Activated T-cell treated with anti-CD3 and anti-CD28 coated beads, Interleukin-2, amount 50 U/mL, for 1 hour (primary cell): ENCODE measurements at regions not wholly inside any gene's neighbourhood (a gene's known extent, or its start where the extent isn't known, plus 50 kb on each side); places are given as distances from the start of the nearest gene placed in this dataset.
"Not testable (repeated sequence)": the region's sequence is repeated elsewhere in the genome, so short reads cannot be mapped to it uniquely, and the experiment has no call there.

ENCODE experiments used
- DNase-seq: peaks from one replicate; pipeline ENCODE4 v3.0.0-alpha.2; 2020

DNA sequence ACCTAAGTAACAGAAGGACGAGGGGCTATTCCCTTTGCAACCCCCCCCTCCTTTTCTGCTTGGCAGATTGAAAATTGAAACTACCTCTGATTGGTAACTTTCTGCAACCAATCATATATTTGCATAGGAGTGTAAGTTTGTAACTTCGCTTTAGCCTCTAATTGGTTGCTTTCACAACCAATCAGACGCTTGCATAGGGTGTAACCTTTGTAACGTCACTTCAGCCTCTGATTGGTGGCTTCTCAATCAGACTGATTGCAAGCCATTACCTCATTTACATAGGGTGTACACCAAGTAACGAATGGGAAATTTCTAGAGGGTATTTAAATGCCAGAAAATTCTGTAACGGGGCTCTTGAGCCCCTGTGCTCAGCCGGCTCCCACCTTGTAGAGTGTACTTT is 131.9 kb upstream of the FOXD4L5 start:
- DNase-seq = not testable (repeated sequence)

DNA sequence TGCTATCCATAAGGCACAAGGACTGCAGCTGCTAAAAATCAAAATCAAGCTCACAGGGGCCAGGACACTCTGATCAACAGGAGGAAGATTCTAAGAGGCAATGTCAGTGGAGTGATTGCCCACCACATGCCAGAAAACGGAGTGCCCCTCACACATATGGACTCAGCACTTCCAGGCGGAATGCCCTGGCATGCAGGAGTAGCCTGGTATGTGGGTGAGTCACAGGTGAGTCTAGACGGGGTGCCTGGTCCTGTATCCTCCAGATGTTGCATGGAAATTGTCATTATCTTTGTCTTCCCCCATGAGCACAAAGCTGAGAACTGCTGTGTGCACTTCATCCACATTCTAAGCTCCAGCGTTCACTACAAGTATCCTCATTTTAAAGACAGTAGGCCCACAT is 129.2 kb upstream of the FOXD4L5 start:
- DNase-seq = not testable (repeated sequence)

- not testable (repeated sequence) for DNase-seq
Observed at GRCh38 chr9:65413371-65413770, 128.4 kb upstream of the FOXD4L5 start.

DNA sequence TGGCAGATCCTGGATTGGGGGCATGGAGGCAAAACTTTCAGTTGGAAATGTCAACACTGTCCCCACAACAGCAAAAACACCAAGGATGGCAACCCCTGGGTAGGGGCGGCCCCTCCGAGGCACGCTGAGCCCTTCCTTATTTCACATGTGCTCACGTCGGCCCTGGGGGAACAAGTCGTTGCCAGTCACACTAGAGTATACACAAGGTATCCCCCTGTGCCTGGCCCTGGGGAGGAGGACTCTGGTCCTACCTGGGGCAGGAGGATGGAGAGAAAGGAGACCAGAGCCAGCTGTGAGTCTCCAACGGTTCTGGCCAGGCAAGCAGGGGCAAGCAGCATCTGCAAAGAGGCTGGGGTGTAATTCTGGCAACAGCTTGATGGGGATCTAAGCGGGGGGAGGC is 126.9 kb upstream of the FOXD4L5 start:
- DNase-seq = no peak

GRCh38 chr9:65411336-65411735 is 126.3 kb upstream of the FOXD4L5 start:
- DNase-seq = no peak

- DNase-seq = no peak
Observed at GRCh38 chr9:65410926-65411325, 125.9 kb upstream of the FOXD4L5 start.

DNA sequence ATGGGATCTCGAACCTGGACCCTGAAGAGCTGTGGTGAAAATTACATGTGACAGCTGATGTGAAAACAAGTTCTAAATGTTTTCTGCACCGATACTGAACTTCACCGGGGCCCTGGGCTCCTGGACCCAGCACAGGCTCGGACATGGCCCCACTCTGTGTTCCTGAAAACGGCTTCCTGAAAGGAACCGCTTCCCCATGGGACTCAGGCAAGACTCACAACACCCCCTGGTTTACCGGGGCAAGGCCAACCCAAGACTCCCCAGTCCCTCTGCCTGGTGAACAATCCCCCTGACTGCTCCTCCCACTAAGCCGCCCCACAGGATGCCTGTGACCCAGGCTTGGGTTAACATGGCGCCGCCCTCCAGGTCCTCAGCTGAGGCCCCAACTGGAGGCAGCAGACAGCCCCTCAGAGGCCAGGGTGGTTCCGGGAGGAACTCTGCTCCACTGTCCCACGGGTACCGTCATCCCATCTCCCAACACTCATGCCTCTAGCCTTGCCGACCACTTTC is 124.5 kb upstream of the FOXD4L5 start:
- DNase-seq = no peak

GRCh38 chr9:65408806-65409205 is 123.8 kb upstream of the FOXD4L5 start:
- DNase-seq = not testable (repeated sequence)

- DNase-seq = not testable (repeated sequence)
Observed at GRCh38 chr9:65406625-65407024, 121.6 kb upstream of the FOXD4L5 start.

- DNase-seq = not testable (repeated sequence)
Observed at GRCh38 chr9:65405766-65406165, 120.8 kb upstream of the FOXD4L5 start.

GRCh38 chr9:65405253-65405652 is 120.2 kb upstream of the FOXD4L5 start:
- DNase-seq = no peak

DNA sequence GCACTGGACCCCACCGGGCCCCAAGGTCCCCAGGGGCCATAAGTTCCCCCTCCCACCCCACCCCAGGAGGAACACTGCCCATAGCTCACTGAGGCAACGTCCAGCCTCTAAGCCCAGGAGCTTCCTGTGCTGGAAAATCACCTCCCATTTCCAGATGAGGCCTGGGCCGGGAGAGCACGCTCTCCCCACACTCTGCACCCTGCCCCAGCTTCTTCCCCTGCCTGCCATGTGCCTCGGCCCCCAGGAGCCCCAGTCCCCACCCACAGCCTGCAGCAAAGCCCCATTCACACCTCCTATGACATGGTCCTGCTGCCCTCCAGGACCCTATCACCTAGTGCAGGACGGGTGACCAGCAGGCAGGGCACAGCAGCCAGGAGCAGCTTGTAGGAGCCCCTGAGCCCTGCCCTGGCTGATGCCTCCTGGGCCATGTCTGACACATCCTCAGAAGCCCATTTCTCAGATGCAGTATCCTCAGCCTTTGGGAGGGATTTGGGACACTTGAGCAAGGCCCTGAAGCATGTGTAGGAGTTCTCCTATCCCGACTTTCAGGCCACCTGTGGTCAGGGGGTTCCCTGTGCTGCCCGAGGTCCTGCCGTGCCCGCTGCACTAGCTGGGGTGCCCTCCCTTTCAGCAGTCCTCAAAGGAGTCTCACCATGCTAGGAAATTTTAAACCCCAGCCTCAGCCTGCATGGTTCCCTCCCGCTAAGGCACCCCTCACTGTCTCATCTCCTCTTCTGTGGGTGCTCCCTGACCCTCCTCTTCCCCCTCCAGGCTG is 119.4 kb upstream of the FOXD4L5 start:
- DNase-seq = no peak

- no peak for DNase-seq
Observed at GRCh38 chr9:65403721-65404120, 118.7 kb upstream of the FOXD4L5 start.

DNA sequence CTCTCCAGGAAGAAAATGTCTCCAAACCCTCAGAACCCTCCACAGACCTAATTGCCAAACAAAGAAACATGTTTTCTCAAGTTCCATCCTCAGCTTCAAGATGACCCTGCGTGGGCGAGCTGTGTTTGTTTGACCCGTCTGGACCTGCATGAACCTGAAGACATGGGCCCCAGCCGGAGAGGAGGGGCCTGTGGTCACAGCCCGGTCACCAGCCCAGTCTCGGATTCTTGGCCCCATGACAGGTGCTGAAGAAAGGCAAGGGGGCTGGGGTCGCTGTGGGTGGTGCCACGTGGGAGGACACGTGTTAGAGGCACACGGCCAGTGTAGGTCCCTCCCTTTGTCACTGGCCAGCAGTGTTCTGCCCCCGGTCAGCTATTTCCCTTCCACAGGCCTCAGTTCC is 118.1 kb upstream of the FOXD4L5 start:
- DNase-seq = not testable (repeated sequence)

GRCh38 chr9:65402206-65402870 is 117.3 kb upstream of the FOXD4L5 start:
- not testable (repeated sequence) for DNase-seq

DNA sequence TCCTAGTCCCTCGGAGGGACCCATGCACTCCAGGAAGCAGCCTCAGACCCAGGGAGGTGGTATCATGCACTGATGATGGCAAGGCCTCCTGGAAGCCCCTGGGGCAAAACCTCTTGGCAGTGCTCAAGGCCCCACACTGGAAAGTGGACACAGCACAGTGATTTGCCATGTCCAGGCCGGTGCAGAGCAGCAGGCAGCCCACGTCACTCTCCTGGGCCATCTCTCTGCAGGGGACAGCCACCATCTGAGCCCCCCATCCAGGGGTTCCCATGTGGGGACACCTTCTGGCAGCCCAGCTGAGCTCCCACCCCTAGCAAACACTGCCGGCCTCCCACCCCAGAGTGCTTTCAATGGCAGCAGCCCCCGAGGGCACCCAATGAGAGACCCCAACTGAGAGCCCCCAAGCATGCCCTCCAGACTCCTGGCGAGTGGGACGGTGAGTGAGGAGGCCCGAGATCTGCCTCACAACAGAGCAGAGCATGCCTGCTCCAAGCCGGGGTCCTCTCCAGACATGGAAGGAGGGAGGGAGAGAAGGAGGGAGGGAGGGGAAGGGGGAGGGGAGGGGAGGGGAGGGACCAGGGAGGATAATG is 116.5 kb upstream of the FOXD4L5 start:
- DNase-seq = not testable (repeated sequence)

- no peak for DNase-seq
Observed at GRCh38 chr9:65400886-65401285, 115.9 kb upstream of the FOXD4L5 start.

DNA sequence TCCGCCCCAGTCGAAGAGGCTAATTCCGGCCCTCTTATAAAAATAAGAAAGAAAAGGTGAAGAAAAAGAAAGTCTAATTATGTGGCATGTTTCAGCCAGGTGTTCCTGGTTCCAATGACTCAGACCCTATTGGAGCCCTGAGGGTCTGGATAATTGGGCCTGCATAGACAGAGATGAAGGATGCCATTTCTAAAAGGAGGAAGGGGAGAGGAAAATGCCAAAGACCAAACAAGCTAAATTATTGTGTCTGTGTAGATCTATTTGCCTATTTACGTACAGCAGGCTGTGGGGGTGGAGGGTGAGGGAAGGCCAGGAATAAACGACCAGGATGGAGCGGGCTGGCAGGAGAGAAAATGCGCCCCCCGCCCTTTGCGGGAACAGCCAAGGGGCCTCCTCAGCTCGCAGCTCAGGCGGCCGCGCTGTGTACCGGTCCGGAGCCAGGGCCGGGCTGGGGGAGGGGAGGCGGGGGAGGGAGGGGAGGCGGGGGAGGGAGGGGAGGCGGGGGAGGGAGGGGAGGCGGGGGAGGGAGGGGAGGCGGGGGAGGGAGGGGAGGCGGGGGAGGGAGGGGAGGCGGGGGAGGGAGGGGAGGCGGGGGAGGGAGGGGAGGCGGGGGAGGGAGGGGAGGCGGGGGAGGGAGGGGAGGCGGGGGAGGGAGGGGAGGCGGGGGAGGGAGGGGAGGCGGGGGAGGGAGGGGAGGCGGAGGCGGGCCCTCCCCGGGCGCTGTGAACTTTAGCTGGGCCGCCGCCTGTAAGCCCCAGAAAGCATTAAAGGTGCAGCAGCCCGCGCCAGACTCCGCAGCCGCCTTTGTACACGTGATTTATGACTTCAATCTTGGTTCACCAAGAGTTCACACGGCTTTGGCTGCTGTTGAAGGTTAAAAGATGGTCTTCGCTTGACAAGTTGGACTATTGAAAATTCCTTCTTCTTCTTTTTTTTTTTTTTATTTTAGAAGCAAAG is 113.0 kb upstream of the FOXD4L5 start:
- not testable (repeated sequence) for DNase-seq

GRCh38 chr9:65397226-65397625 is 112.2 kb upstream of the FOXD4L5 start:
- DNase-seq = not testable (repeated sequence)

DNA sequence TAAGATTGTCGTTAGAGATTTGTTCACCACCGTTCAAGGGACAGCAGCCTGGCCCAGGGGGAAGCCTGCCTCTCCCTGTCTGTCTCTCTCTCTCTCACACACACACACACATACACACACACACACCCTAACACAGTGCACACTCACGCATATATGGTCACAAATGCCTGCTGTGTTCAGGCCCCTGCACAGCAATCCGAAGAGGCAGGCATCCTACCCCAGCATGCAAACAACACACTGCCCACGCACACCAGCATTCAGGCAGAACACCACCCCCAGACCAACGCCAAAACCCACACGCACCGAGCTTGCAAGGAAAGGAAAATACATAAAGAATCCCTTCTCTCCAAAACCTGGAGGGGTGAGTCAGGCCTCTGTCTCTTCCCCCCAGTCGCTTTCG is 111.6 kb upstream of the FOXD4L5 start:
- not testable (repeated sequence) for DNase-seq

- not testable (repeated sequence) for DNase-seq
Observed at GRCh38 chr9:65395789-65396188, 110.8 kb upstream of the FOXD4L5 start.

DNA sequence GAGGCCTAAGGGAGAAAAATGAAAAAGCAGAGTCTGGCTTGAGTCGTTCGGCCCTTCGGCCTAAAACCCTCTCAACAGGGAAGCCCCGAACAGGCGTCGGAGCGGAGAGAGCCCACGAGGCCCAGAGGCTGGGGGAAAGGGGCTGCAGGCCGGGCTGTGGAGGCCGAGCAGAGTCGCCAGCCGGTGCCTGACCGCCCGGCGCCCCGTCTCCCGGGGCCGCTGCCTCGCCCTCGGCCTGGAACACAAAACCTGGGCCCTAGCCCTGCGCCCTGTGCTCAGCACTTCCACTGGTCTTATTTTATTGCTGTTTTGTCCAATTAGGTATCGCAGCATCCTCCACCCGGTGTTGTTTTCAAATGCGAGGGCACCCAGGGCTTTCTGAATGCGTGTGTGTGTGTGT is 110.1 kb upstream of the FOXD4L5 start:
- not testable (repeated sequence) for DNase-seq
